H9 (cell line): ENCODE measurements at regions not wholly inside any gene's neighbourhood (a gene's known extent, or its start where the extent isn't known, plus 50 kb on each side); places are given as distances from the start of the nearest gene placed in this dataset.

Experiments
- DNase-seq: peaks from one replicate; pipeline ENCODE4 v3.0.0-alpha.2; 2017
- H2AFZ ChIP-seq: one replicate; pipeline ENCODE4 v1.6.1; 2013; ENCODE audit warnings: mild to moderate bottlenecking, low read length, control low read depth, moderate library complexity
- H2AK5ac ChIP-seq: 2 replicates; pipeline ENCODE4 v1.6.1; 2013; ENCODE audit warnings: low read length, control low read depth, mixed read lengths; ENCODE audit not compliant: insufficient read length
- H2BK120ac ChIP-seq: one replicate; pipeline ENCODE4 v1.6.1; 2013; ENCODE audit warnings: low read depth, mild to moderate bottlenecking, low read length, control low read depth, inconsistent platforms; ENCODE audit not compliant: poor library complexity, severe bottlenecking
- H2BK12ac ChIP-seq: 2 replicates; pipeline ENCODE4 v1.6.1; 2013; ENCODE audit warnings: low read length, control low read depth, mixed read lengths, low read depth; ENCODE audit not compliant: insufficient read length
- H2BK15ac ChIP-seq: 2 replicates; pipeline ENCODE4 v1.6.1; 2013; ENCODE audit warnings: low read depth, low read length, control low read depth
- H2BK20ac ChIP-seq: one replicate; pipeline ENCODE4 v1.6.1; 2013; ENCODE audit warnings: low read depth, mild to moderate bottlenecking, low read length, control low read depth, inconsistent platforms; ENCODE audit not compliant: poor library complexity, severe bottlenecking
- H2BK5ac ChIP-seq: 2 replicates; pipeline ENCODE4 v1.6.1; 2013; ENCODE audit warnings: low read length, control low read depth, mixed read lengths; ENCODE audit not compliant: insufficient read length
- H3K14ac ChIP-seq: 2 replicates; pipeline ENCODE4 v1.6.1; 2013; ENCODE audit warnings: low read length, control low read depth; ENCODE audit not compliant: insufficient read depth
- H3K18ac ChIP-seq: 2 replicates; pipeline ENCODE4 v1.6.1; 2013; ENCODE audit warnings: low read depth, mild to moderate bottlenecking, mixed read lengths, low read length, control low read depth; ENCODE audit not compliant: insufficient read length
- H3K23ac ChIP-seq: 2 replicates; pipeline ENCODE4 v1.6.1; 2013; ENCODE audit warnings: low read length, control low read depth, mixed read lengths, low read depth; ENCODE audit not compliant: insufficient read length
- H3K23me2 ChIP-seq: 2 replicates; pipeline ENCODE4 v1.6.1; 2013; ENCODE audit warnings: low read depth, mild to moderate bottlenecking, mixed read lengths, low read length, control low read depth; ENCODE audit not compliant: insufficient read length, poor library complexity, severe bottlenecking
- H3K27ac ChIP-seq: 2 replicates; pipeline ENCODE4 v1.5.1; 2013; ENCODE audit warnings: low read length, control low read depth, mixed read lengths, low read depth; ENCODE audit not compliant: insufficient read length
- H3K27me3 ChIP-seq: 2 replicates; pipeline ENCODE4 v1.6.1; 2013; ENCODE audit warnings: low read length, control low read depth, inconsistent platforms; ENCODE audit not compliant: insufficient read depth
- H3K4ac ChIP-seq: 2 replicates; pipeline ENCODE4 v1.6.1; 2013; ENCODE audit warnings: low read depth, mild to moderate bottlenecking, control low read depth, inconsistent platforms, low read length, moderate library complexity
- H3K4me1 ChIP-seq: 2 replicates; pipeline ENCODE4 v1.6.1; 2013; ENCODE audit warnings: low read length, control low read depth, inconsistent platforms; ENCODE audit not compliant: insufficient read depth
- H3K4me2 ChIP-seq: 2 replicates; pipeline ENCODE4 v1.6.1; 2013; ENCODE audit warnings: low read length, control low read depth, mixed read lengths; ENCODE audit not compliant: insufficient read length, insufficient read depth
- H3K56ac ChIP-seq: 2 replicates; pipeline ENCODE4 v1.6.1; 2013; ENCODE audit warnings: low read depth, mild to moderate bottlenecking, mixed read lengths, low read length, control low read depth; ENCODE audit not compliant: insufficient read length
- H3K79me1 ChIP-seq: 2 replicates; pipeline ENCODE4 v1.6.1; 2013; ENCODE audit warnings: low read depth, mild to moderate bottlenecking, moderate library complexity, low read length, control low read depth, inconsistent platforms; ENCODE audit not compliant: insufficient read depth, poor library complexity, severe bottlenecking
- H3K79me2 ChIP-seq: 2 replicates; pipeline ENCODE4 v1.6.1; 2013; ENCODE audit warnings: low read length, control low read depth, inconsistent platforms; ENCODE audit not compliant: insufficient read depth
- H3K9ac ChIP-seq: 2 replicates; pipeline ENCODE4 v1.6.1; 2013; ENCODE audit warnings: low read length, control low read depth, mixed read lengths; ENCODE audit not compliant: insufficient read length; ENCODE audit errors: extremely low read depth
- H3K9me3 ChIP-seq: one replicate; pipeline ENCODE4 v1.6.1; 2013; ENCODE audit warnings: low read depth, low read length, inconsistent platforms; ENCODE audit not compliant: control insufficient read depth
- H3T11ph ChIP-seq: one replicate; pipeline ENCODE4 v1.6.1; 2013; ENCODE audit warnings: mild to moderate bottlenecking, low read length, control low read depth, inconsistent platforms
- H4K20me1 ChIP-seq: one replicate; pipeline ENCODE4 v1.6.1; 2013; ENCODE audit not compliant: control insufficient read depth, insufficient read length, insufficient read depth
- H4K5ac ChIP-seq: 2 replicates; pipeline ENCODE4 v1.6.1; 2013; ENCODE audit warnings: low read depth, mild to moderate bottlenecking, mixed read lengths, low read length, control low read depth; ENCODE audit not compliant: insufficient read length
- H4K8ac ChIP-seq: replicated peaks from 2 replicates; pipeline ENCODE4 v1.6.1; 2013; ENCODE audit warnings: low read length, control low read depth, mixed read lengths, low read depth; ENCODE audit not compliant: insufficient read length
- H4K91ac ChIP-seq: 2 replicates; pipeline ENCODE4 v1.6.1; 2013; ENCODE audit warnings: low read depth, mild to moderate bottlenecking, moderate library complexity, mixed read lengths, low read length, control low read depth; ENCODE audit not compliant: insufficient read length
- H3K27ac Mint-ChIP-seq, 3 experiments: 2 replicates in 2 of 3; 3 replicates in 1 of 3; pipeline ENCODE4 v1.8.0; 2020 to 2021; ENCODE audit warnings: mixed read lengths in 3 of 3, mild to moderate bottlenecking in 1 of 3, moderate library complexity in 1 of 3
- H3K27me3 Mint-ChIP-seq: 2 replicates; pipeline ENCODE4 v1.8.0; 2021; ENCODE audit warnings: low read depth, mild to moderate bottlenecking, moderate library complexity, mixed read lengths
- H3K36me3 Mint-ChIP-seq, 3 experiments: 2 replicates in 2 of 3; 3 replicates in 1 of 3; pipeline ENCODE4 v1.8.0; 2020 to 2021; ENCODE audit warnings: low read depth in 3 of 3, mixed read lengths in 3 of 3; ENCODE audit not compliant: insufficient read depth in 1 of 3
- H3K4me1 Mint-ChIP-seq, 2 experiments: 2 replicates each; pipeline ENCODE4 v1.8.0; 2020; ENCODE audit warnings: mixed read lengths in 2 of 2
- H3K4me3 Mint-ChIP-seq, 2 experiments: 2 replicates in 1 of 2; 3 replicates in 1 of 2; pipeline ENCODE4 v1.8.0; 2020 to 2021; ENCODE audit warnings: mild to moderate bottlenecking in 2 of 2, mixed read lengths in 2 of 2, moderate library complexity in 1 of 2
- H3K9me3 Mint-ChIP-seq, 2 experiments: 2 replicates in 1 of 2; 3 replicates in 1 of 2; pipeline ENCODE4 v1.8.0; 2020; ENCODE audit warnings: mild to moderate bottlenecking in 2 of 2, mixed read lengths in 2 of 2, moderate library complexity in 1 of 2
- CTCF ChIP-seq: fragments of 200-600 bp; sonication (generic); conservative IDR thresholded peaks from 3 replicates; pipeline ENCODE4 v1.8.0; 2021; ENCODE audit warnings: antibody characterized with exemption, mild to moderate bottlenecking
- WGBS: extraction: QIAGEN DNeasy Blood & Tissue Kit; methylation state at CpG from one replicate; pipeline ENCODE4 v1.1.7; 2013; ENCODE audit warnings: missing lambda C conversion rate, low lambda C conversion rate, mixed read lengths; ENCODE audit not compliant: insufficient read length; ENCODE audit errors: extremely low coverage; 5-methylcytosine and 5-hydroxymethylcytosine counted together

DNA sequence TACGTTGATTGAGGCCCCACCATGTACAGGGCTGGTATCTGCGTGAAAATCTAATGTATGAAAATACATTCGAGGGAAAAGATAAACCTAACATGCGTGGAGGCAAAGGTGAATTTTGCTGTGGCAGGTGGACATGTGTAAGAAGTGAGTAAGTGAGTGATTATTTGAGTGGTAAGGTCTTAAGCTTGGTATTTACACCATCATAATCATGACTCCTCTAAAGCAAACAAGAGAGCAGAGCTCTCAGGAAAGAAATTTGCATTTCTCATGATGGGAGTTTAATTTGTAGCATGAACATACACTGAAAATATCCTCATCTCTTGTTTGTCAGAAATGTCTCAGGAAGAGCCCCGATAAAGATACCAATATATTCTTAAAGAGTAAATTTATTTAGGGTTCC is 260.6 kb downstream of the PSAT1 start:
- WGBS, result no CpG with 5 or more reads among the region's 5 CpGs
- Histone ChIP-seq H3T11ph (no peak overlapping the region), H3K23ac (no peak overlapping the region), H3K4me2 (no peak overlapping the region), H3K4me1 (no peaks in the 10 kb centered on the region), H2AFZ (no peak overlapping the region), H3K4ac (no peak overlapping the region), H4K20me1 (no peaks in the 10 kb centered on the region), H3K23me2 (no peaks in the 10 kb centered on the region), H3K9ac (no peak overlapping the region), H2BK120ac (no peak overlapping the region), H3K14ac (no peak overlapping the region), H3K79me2 (no peaks in the 10 kb centered on the region), H4K5ac (no peak overlapping the region), H4K8ac (no peak overlapping the region), H3K56ac (no peak overlapping the region), H2BK15ac (no peak overlapping the region), H3K79me1 (no peaks in the 10 kb centered on the region), H3K18ac (no peak overlapping the region), H2BK5ac (no peak overlapping the region), H3K9me3 (no peaks in the 10 kb centered on the region), H2BK12ac (no peak overlapping the region), H2BK20ac (no peak overlapping the region), H4K91ac (no peak overlapping the region), H2AK5ac (no peak overlapping the region), H3K27me3 (no peaks in the 10 kb centered on the region), H3K27ac (no peak overlapping the region)
- no peak for DNase-seq
- H3K4me1 Mint-ChIP-seq, result no peaks in the 10 kb centered on the region; a peak in 1 of 4 replicates
- no peak overlapping the region for H3K4me3 Mint-ChIP-seq
- TF ChIP-seq CTCF, result no peak
- H3K36me3 Mint-ChIP-seq, result no peaks in the 10 kb centered on the region
- no peaks in the 10 kb centered on the region for H3K9me3 Mint-ChIP-seq
- no peaks in the 10 kb centered on the region for H3K27me3 Mint-ChIP-seq
- H3K27ac Mint-ChIP-seq, result no peak overlapping the region
